ENCODE measurements at regions not wholly inside any gene's neighbourhood (a gene's known extent, or its start where the extent isn't known, plus 50 kb on each side); places are given as distances from the start of the nearest gene placed in this dataset.

DNA sequence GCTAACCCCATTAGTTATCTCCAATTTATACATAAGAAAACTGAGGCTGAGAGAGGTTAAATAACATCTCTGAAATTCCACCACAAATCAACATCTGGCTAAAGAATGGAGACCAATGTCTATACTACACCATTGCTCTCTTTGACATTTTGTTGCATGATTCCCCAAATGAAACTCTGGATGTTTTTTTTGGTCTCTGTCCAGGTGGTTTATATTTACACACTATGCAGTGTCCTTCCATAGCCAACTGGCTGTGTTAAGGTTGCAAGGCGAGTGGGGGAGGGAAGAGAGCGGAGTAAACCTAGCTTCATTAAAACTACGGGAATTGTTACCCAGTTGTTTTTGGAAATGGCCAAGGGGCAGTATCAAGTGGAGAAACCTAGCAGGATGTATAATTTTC, 67.2 kb downstream of the KIF4B start (continued):
- TF ChIP-seq ATF2 (IDR thresholded peaks at IDR 0.05; ENCODE audit: low read length), result no peak
- TF ChIP-seq RBBP5 (IDR thresholded peaks at IDR 0.05; ENCODE audit: borderline replicate concordance, low read depth, low read length), result no peak
- TF ChIP-seq PHF8 (conservative IDR thresholded peaks at IDR 0.05; ENCODE audit: low read depth, low read length), result no peak
- no peak for TF ChIP-seq TCF12 (IDR thresholded peaks at IDR 0.05; ENCODE audit: low read depth, low read length)
- TF ChIP-seq GTF2F1 (IDR thresholded peaks at IDR 0.05; ENCODE audit: borderline replicate concordance, low read depth, low read length), result no peak
- TF ChIP-seq BRCA1 (IDR thresholded peaks at IDR 0.05; ENCODE audit: low read depth, low read length), result no peak
- no peak for TF ChIP-seq RAD21 (IDR thresholded peaks at IDR 0.05 in 1 of 2, conservative IDR thresholded peaks at IDR 0.05 in 1 of 2; ENCODE audit: low read depth in 2 of 2, low read length in 2 of 2)

Measured in H1 (cell line).